H1 (cell line): ENCODE measurements at regions not wholly inside any gene's neighbourhood (a gene's known extent, or its start where the extent isn't known, plus 50 kb on each side); places are given as distances from the start of the nearest gene placed in this dataset.

Experiments used
- CTCF ChIA-PET: fragments of 300-600 bp; sonication (Branson Sonifier 250); formaldehyde crosslinking; loops from one replicate; lab custom pipeline; 2021; ENCODE audit not compliant: partially characterized antibody; lab: Charles Lee
- POLR2A ChIA-PET: fragments of 300-600 bp; sonication (Branson Sonifier 250); formaldehyde crosslinking; loops from one replicate; lab custom pipeline; 2021; ENCODE audit warnings: inconsistent platforms; ENCODE audit not compliant: partially characterized antibody; lab: Charles Lee
- DNase-seq, 2 experiments: peaks; one replicate each; pipeline versions ENCODE4 v3.0.0 to v3.0.0-alpha.2; 2010 to 2022; ENCODE audit warnings: low spot score in 2 of 2, low read depth in 1 of 2, mixed read lengths in 1 of 2
- FAIRE-seq: peaks from 2 replicates; lab custom pipeline; 2011; peaks lifted over from hg19 to GRCh38; lab: Jason Lieb, UNC
- H2AFZ ChIP-seq: 2 replicates; pipeline ENCODE4 v1.8.1; 2012; ENCODE audit warnings: low read length, inconsistent platforms
- H2AK5ac ChIP-seq: 2 replicates; pipeline ENCODE4 v1.6.1; 2013; ENCODE audit warnings: low read depth, low read length
- H2BK120ac ChIP-seq: replicated peaks from 2 replicates; pipeline ENCODE3; 2013; ENCODE audit warnings: low read depth, low read length, inconsistent platforms
- H2BK12ac ChIP-seq: 2 replicates; pipeline ENCODE4 v1.6.1; 2013; ENCODE audit warnings: low read depth, low read length
- H2BK15ac ChIP-seq: 2 replicates; pipeline ENCODE4 v1.6.1; 2013; ENCODE audit warnings: low read length
- H2BK20ac ChIP-seq: 2 replicates; pipeline ENCODE4 v1.6.1; 2013; ENCODE audit warnings: low read length
- H2BK5ac ChIP-seq: 2 replicates; pipeline ENCODE4 v1.6.1; 2013; ENCODE audit warnings: low read depth, low read length
- H3K14ac ChIP-seq: 2 replicates; pipeline ENCODE4 v1.6.1; 2013; ENCODE audit warnings: inconsistent platforms; ENCODE audit not compliant: insufficient read length
- H3K18ac ChIP-seq: 2 replicates; pipeline ENCODE4 v1.6.1; 2013; ENCODE audit warnings: low read length; ENCODE audit errors: extremely low read depth
- H3K23ac ChIP-seq: 2 replicates; pipeline ENCODE4 v1.6.1; 2013; ENCODE audit warnings: inconsistent platforms; ENCODE audit not compliant: insufficient read length
- H3K23me2 ChIP-seq: 2 replicates; pipeline ENCODE4 v1.6.1; 2013; ENCODE audit warnings: low read depth, low read length
- H3K27ac ChIP-seq: 2 replicates; pipeline ENCODE4 v1.6.1; 2011; ENCODE audit warnings: low read depth, low read length, inconsistent platforms
- H3K27me3 ChIP-seq, 4 experiments: replicated peaks in 1 of 4; 1 replicate in 1 of 4; 2 replicates in 3 of 4; pipeline versions ENCODE4 v1.6.1 to v1.8.1; 2011 to 2013; ENCODE audit warnings: low read length in 3 of 4, mild to moderate bottlenecking in 3 of 4, inconsistent platforms in 2 of 4, mixed read lengths in 2 of 4, moderate library complexity in 1 of 4; ENCODE audit not compliant: control insufficient read depth in 3 of 4, insufficient read depth in 3 of 4; ENCODE audit errors: extremely low read depth in 1 of 4
- H3K36me3 ChIP-seq, 4 experiments: 2 replicates each; pipeline versions ENCODE4 v1.6.1 to v1.8.1; 2011 to 2013; ENCODE audit warnings: mild to moderate bottlenecking in 4 of 4, low read length in 3 of 4, moderate library complexity in 2 of 4, control low read depth in 1 of 4, inconsistent platforms in 1 of 4; ENCODE audit not compliant: insufficient read depth in 4 of 4, control insufficient read depth in 2 of 4
- H3K4ac ChIP-seq: replicated peaks from 2 replicates; pipeline ENCODE3; 2013; ENCODE audit warnings: low read length, low read depth, mixed read lengths, inconsistent platforms; ENCODE audit not compliant: insufficient read length
- H3K4me1 ChIP-seq, 4 experiments: replicated peaks in 1 of 4; 1 replicate in 1 of 4; 2 replicates in 3 of 4; pipeline versions ENCODE4 v1.6.1 to v1.8.1; 2011 to 2013; ENCODE audit warnings: low read length in 3 of 4, inconsistent platforms in 2 of 4, mixed read lengths in 1 of 4; ENCODE audit not compliant: insufficient read depth in 4 of 4, control insufficient read depth in 3 of 4
- H3K4me2 ChIP-seq, 2 experiments: 2 replicates each; pipeline versions ENCODE4 v1.6.1 to v1.8.1; 2011 to 2013; ENCODE audit warnings: low read depth in 2 of 2, low read length in 2 of 2, control low read depth in 1 of 2, inconsistent platforms in 1 of 2, mild to moderate bottlenecking in 1 of 2; ENCODE audit not compliant: insufficient read depth in 1 of 2
- H3K4me3 ChIP-seq, 4 experiments: fragments of 200-600, 300-600 bp in 1 of 4; sonication (generic), shearing (Covaris generic), sonication (Bioruptor Twin) in 1 of 4; 2 replicates each; pipeline versions ENCODE4 v1.5.1 to v1.8.1; 2011 to 2016; ENCODE audit warnings: low read length in 4 of 4, low read depth in 3 of 4, control low read depth in 2 of 4, inconsistent platforms in 2 of 4, mild to moderate bottlenecking in 2 of 4, mixed read lengths in 1 of 4, moderate library complexity in 1 of 4; ENCODE audit not compliant: insufficient read depth in 2 of 4; ENCODE audit errors: extremely low read depth in 1 of 4
- H3K56ac ChIP-seq: replicated peaks from 2 replicates; pipeline ENCODE3; 2013; ENCODE audit warnings: low read depth, mild to moderate bottlenecking, mixed read lengths, low read length, inconsistent platforms; ENCODE audit not compliant: insufficient read length
- H3K79me1 ChIP-seq: 2 replicates; pipeline ENCODE4 v1.6.1; 2013; ENCODE audit warnings: low read depth, low read length, control low read depth
- H3K79me2 ChIP-seq, 2 experiments: 2 replicates each; pipeline versions ENCODE4 v1.6.1 to v1.8.1; 2012 to 2013; ENCODE audit warnings: low read length in 2 of 2, mild to moderate bottlenecking in 2 of 2, inconsistent platforms in 1 of 2; ENCODE audit not compliant: insufficient read depth in 2 of 2, control insufficient read depth in 1 of 2
- H3K9ac ChIP-seq, 4 experiments: replicated peaks in 1 of 4; 1 replicate in 1 of 4; 2 replicates in 3 of 4; pipeline versions ENCODE4 v1.6.1 to v1.8.1; 2011 to 2013; ENCODE audit warnings: low read depth in 3 of 4, low read length in 3 of 4, control low read depth in 2 of 4, mild to moderate bottlenecking in 2 of 4, moderate library complexity in 2 of 4, inconsistent platforms in 1 of 4; ENCODE audit errors: extremely low read depth in 1 of 4
- H3K9me3 ChIP-seq, 2 experiments: 2 replicates each; pipeline versions ENCODE4 v1.6.1 to v1.8.1; 2012 to 2013; ENCODE audit warnings: mild to moderate bottlenecking in 2 of 2, moderate library complexity in 2 of 2, control low read depth in 1 of 2, inconsistent platforms in 1 of 2, low read depth in 1 of 2, low read length in 1 of 2, mixed read lengths in 1 of 2; ENCODE audit not compliant: insufficient read depth in 2 of 2
- H4K20me1 ChIP-seq, 2 experiments: replicated peaks in 1 of 2; 2 replicates each; pipeline versions ENCODE3 to v1.8.1; 2011 to 2013; ENCODE audit warnings: inconsistent platforms in 2 of 2, low read length in 2 of 2, mild to moderate bottlenecking in 1 of 2; ENCODE audit not compliant: insufficient read depth in 2 of 2, control insufficient read depth in 1 of 2
- H4K5ac ChIP-seq: 2 replicates; pipeline ENCODE4 v1.6.1; 2013; ENCODE audit warnings: low read length, low read depth, mixed read lengths, inconsistent platforms; ENCODE audit not compliant: insufficient read length
- H4K8ac ChIP-seq: 2 replicates; pipeline ENCODE4 v1.8.0; 2013; ENCODE audit warnings: mild to moderate bottlenecking, moderate library complexity, low read length, inconsistent platforms; ENCODE audit not compliant: insufficient read depth; ENCODE audit errors: extremely low read depth
- H4K91ac ChIP-seq: replicated peaks from 2 replicates; pipeline ENCODE3; 2013; ENCODE audit warnings: low read length, mixed read lengths, inconsistent platforms; ENCODE audit not compliant: insufficient read length
- BCL11A ChIP-seq, 2 experiments: IDR thresholded peaks; one replicate each; pipeline ENCODE4 v1.6.1; 2011; ENCODE audit warnings: low read depth in 2 of 2, low read length in 2 of 2, mild to moderate bottlenecking in 2 of 2
- EZH2 ChIP-seq: fragments of 200-600 bp; sonication (generic); IDR thresholded peaks from 2 replicates; pipeline ENCODE4 v1.7.1; 2012; ENCODE audit warnings: low read depth, mild to moderate bottlenecking, moderate library complexity, low read length, inconsistent platforms; ENCODE audit not compliant: severe bottlenecking
- JUN ChIP-seq: IDR thresholded peaks from 2 replicates; pipeline ENCODE4 v1.6.1; 2011; ENCODE audit warnings: low read depth, mild to moderate bottlenecking, improper control_type of control experiment, low read length
- KDM4A ChIP-seq: IDR thresholded peaks from one replicate; pipeline ENCODE4 v1.7.1; 2012; ENCODE audit warnings: low read depth, mild to moderate bottlenecking, moderate library complexity, low read length, inconsistent platforms; ENCODE audit not compliant: severe bottlenecking
- RFX5 ChIP-seq: IDR thresholded peaks from 2 replicates; pipeline ENCODE4 v1.6.1; 2011; ENCODE audit warnings: low read depth, low read length, improper control_type of control experiment, borderline replicate concordance
- RNF2 ChIP-seq: fragments of 200-900, 300-1000 bp; sonication (generic); IDR thresholded peaks from 2 replicates; pipeline ENCODE4 v1.7.1; 2016; ENCODE audit warnings: borderline replicate concordance, low read depth, mild to moderate bottlenecking, antibody characterized with exemption, low read length; ENCODE audit not compliant: poor library complexity, severe bottlenecking; ENCODE audit errors: missing control alignments
- WGBS, 2 experiments: shearing (Covaris generic) in 1 of 2; methylation state at CpG; one replicate each; pipeline versions ENCODE4 v1.1.6 to v1.1.7; 2013 to 2015; ENCODE audit warnings: low lambda C conversion rate in 2 of 2, mixed read lengths in 2 of 2, inconsistent platforms in 1 of 2, low coverage in 1 of 2, missing lambda C conversion rate in 1 of 2; ENCODE audit not compliant: insufficient replicate concordance in 2 of 2, insufficient coverage in 1 of 2, insufficient read length in 1 of 2; ENCODE audit errors: extremely low coverage in 1 of 2, missing lambda C conversion rate in 1 of 2; 5-methylcytosine and 5-hydroxymethylcytosine counted together

DNA sequence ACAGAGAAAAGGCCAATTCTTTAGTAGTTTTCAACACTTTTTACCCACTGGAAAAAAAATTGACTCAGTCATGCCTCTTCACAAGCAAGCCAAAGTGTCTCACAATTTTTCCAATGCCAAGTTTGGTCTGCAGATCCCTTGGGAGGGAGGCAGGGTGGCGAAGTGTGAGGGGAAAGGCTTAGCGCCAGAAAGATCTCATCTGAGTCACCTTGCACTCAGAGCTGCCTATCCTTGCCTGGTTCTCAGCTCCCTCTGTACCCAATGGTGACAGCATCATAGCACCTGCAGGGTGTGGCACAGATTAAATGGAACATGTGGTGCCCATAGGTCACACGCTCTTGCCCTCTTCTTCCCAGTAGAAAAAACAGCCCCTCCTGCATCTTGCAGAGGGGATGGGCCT, 55.2 kb upstream of the GYPC start:
- Histone ChIP-seq H3K9me3 (peaks cover 0 to 3% of the 10 kb centered on the region in 2 experiments; a peak in 1 of 4 replicates), H3K56ac (no peak overlapping the region), H2BK5ac (no peak overlapping the region), H3K23me2 (no peaks in the 10 kb centered on the region), H4K91ac (no peak overlapping the region), H4K5ac (no peak overlapping the region), H3K4me2 (no peak overlapping the region), H3K79me1 (no peaks in the 10 kb centered on the region), H3K79me2 (no peaks in the 10 kb centered on the region), H3K36me3 (no peaks in the 10 kb centered on the region; a peak in 1 of 8 replicates), H4K20me1 (no peaks in the 10 kb centered on the region), H2BK120ac (no peak overlapping the region), H3K27ac (no peak overlapping the region), H4K8ac (no peak overlapping the region), H3K4ac (no peak overlapping the region), H3K18ac (no peak overlapping the region), H2BK12ac (no peak overlapping the region), H3K27me3 (no peaks in the 10 kb centered on the region), H3K14ac (no peak overlapping the region), H2BK15ac (no peak overlapping the region), H2AFZ (no peak overlapping the region), H3K4me1 (no peaks in the 10 kb centered on the region), H2BK20ac (no peak overlapping the region), H3K4me3 (no peak overlapping the region), H3K9ac (no peak overlapping the region), H2AK5ac (no peak overlapping the region), H3K23ac (no peak overlapping the region)
- TF ChIP-seq JUN = no peak
- TF ChIP-seq RFX5 = no peak
- no peak for TF ChIP-seq BCL11A (IDR thresholded peaks at IDR 0.05; ENCODE audit: low read depth in 2 of 2, low read length in 2 of 2)
- no peak for TF ChIP-seq EZH2
- TF ChIP-seq RNF2 = no peak
- TF ChIP-seq KDM4A = no peak
- 94% methylated on average over 3 of the region's 3 CpGs; no CpG with 5 or more reads in 1 of the 2 experiments for WGBS, 2 experiments
- CTCF ChIA-PET = no interaction called here
- FAIRE-seq = no peak
- DNase-seq = no peak
- POLR2A ChIA-PET = no interaction called here
